ENCODE measurements at regions not wholly inside any gene's neighbourhood (a gene's known extent, or its start where the extent isn't known, plus 50 kb on each side); places are given as distances from the start of the nearest gene placed in this dataset.

DNA sequence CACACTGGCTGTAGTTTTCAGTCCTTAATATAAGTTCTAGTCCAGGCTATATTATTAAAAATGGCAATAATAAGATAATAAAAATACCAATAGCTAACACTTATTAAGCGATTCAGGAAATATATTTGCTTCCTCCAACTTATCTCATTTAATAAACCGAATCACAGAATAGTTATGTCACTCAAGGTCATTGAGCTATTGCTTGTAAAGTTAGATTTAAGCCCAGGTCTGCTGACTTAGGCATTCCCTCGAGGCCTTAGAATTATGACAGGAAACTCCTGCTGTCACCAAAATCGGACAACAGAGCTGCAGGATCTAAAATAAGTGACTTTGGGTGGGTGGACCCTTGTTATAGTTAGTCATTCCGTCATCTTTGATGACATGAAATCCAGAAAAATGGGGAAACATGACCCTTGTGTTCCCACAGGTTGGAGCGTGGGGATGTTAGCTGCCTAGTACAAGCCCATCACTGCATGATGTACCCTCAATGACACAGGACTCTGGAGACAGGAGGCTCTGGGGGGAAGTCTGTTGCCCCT lies 181.3 kb upstream of the PHYHIPL start:
- Histone ChIP-seq H3K27ac (ENCODE audit: low read depth, low read length) (no peak overlapping the region), H3K4me1 (ENCODE audit: control insufficient read depth, insufficient read depth, low read length) (no peaks in the 10 kb centered on the region), H3K36me3 (ENCODE audit: control insufficient read depth, insufficient read depth, low read length) (no peaks in the 10 kb centered on the region), H3K9ac (ENCODE audit: low read length) (no peak overlapping the region), H3K4me3 (ENCODE audit: low read length) (no peak overlapping the region), H3K27me3 (ENCODE audit: control insufficient read depth, insufficient read depth, low read length) (no peaks in the 10 kb centered on the region)

DNA sequence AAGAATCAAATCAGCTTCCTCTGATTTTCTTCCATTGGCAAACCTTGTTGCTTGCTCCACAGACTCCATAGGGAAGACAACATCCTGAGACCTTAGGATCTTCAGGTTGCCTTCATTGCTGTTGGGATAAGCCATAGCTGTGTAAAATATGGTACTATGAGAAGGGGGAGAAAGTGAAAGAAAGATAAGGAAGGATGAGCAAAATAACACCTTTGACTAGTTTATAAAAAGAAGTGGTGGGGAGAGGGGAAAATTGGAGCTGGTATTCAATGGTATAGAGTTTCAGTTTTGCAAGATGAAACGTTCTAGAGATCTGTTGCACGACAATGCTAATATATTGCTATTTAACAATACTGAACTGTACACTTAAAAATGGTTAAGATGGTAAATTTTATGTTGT lies 180.4 kb upstream of the PHYHIPL start:
- Histone ChIP-seq H3K27ac (ENCODE audit: low read depth, low read length) (no peak overlapping the region), H3K27me3 (ENCODE audit: control insufficient read depth, insufficient read depth, low read length) (no peaks in the 10 kb centered on the region), H3K4me3 (ENCODE audit: low read length) (no peak overlapping the region), H3K36me3 (ENCODE audit: control insufficient read depth, insufficient read depth, low read length) (no peaks in the 10 kb centered on the region), H3K9ac (ENCODE audit: low read length) (no peak overlapping the region), H3K4me1 (ENCODE audit: control insufficient read depth, insufficient read depth, low read length) (no peaks in the 10 kb centered on the region)

DNA sequence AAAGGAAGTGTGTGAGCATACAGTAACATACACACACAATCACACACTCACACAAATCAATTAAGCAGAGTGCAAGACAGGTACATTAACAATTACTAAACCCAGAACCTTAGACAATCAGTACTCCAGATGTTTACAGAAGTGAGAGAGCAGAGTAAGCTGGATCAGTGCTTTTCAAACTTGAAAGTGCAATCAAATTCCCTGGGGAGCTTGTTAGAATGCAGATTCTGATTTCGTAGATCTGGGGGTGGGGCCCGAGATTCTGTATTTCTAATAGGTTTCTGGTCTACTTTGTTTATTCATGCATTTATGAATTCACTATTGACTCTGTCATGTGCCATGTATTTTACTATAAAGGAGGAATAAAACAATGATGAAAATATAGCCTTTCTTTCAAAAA lies 179.6 kb upstream of the PHYHIPL start:
- Histone ChIP-seq H3K27me3 (ENCODE audit: control insufficient read depth, insufficient read depth, low read length) (no peaks in the 10 kb centered on the region), H3K9ac (ENCODE audit: low read length) (no peak overlapping the region), H3K36me3 (ENCODE audit: control insufficient read depth, insufficient read depth, low read length) (no peaks in the 10 kb centered on the region), H3K27ac (ENCODE audit: low read depth, low read length) (no peak overlapping the region), H3K4me3 (ENCODE audit: low read length) (no peak overlapping the region), H3K4me1 (ENCODE audit: control insufficient read depth, insufficient read depth, low read length) (no peaks in the 10 kb centered on the region)

DNA sequence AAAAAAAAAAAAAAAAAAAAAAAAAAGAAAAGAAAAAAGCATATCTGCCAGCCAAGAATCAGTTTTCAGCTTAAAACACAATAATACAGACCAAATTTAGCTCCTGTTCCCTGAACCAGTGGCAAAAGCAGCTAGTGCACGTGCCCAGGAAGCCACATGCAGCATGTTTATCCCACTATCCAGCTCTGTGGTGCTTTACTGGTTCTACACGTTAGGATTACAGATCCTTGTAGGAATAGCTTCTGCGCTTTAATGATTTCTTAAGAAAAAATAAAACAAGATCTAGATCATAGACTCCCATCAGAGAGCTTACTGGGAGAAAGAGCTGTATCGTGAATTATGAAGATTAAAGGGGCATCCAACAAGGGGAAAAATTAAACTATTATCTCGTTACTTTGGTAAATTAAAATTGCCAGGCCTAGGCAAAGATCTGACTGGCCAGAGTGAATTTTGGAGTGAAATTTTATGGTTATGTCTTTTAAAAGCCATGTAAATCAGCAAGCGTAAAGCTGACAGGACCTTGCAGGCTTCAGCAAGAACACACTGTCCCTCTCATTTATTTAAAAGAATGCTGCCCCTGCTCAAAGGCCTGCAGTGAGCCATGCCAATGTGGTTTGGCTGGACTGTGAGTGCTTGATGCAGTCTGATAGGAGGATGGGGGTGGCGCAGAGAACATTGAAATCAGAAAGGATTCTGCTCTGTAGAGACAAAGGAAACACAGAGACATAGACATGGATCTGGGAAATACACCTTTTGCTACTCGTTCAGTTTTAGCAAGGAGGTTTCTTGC lies 177.3 kb upstream of the PHYHIPL start:
- Histone ChIP-seq H3K4me3 (ENCODE audit: low read length) (no peak overlapping the region), H3K36me3 (ENCODE audit: control insufficient read depth, insufficient read depth, low read length) (no peaks in the 10 kb centered on the region), H3K4me1 (ENCODE audit: control insufficient read depth, insufficient read depth, low read length) (no peaks in the 10 kb centered on the region), H3K27me3 (ENCODE audit: control insufficient read depth, insufficient read depth, low read length) (no peaks in the 10 kb centered on the region), H3K27ac (ENCODE audit: low read depth, low read length) (no peak overlapping the region), H3K9ac (ENCODE audit: low read length) (no peak overlapping the region)

DNA sequence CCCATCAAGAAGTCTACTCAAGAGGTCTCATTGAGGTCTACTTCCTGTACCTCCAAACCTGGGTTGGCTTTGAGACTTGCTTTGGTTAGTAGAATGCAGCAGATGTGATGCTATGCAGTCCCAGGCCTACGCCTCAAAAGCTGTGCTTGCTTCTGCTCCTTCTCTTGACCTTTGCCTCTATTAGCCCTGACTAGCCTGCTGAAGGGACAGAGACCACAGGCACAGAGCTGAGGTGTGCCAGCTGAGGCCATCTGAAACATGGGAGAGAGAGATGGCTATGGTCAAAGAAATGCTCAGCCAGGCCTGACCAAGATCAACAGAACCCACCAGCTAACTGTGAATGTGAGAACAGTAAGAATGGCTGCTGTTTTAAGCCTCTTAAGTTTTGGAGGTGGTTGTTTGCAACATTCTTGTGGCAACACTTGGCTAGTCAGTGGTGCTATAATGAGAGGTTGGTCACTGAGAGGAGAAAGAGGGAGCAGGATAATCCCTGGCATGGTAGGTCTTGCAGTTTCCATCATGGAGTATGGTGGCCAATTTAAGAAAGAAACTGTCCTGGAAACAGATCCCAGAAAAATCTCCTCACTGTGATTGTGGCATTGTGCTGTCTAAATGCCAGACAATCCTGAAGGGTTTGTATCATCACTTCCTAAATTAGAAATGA lies 176.1 kb upstream of the PHYHIPL start:
- H3K4me1 ChIP-seq (ENCODE audit: control insufficient read depth, insufficient read depth, low read length): no peaks in the 10 kb centered on the region
- H3K4me3 ChIP-seq (ENCODE audit: low read length): no peak overlapping the region
- no peak overlapping the region for H3K27ac ChIP-seq (ENCODE audit: low read depth, low read length)
- H3K36me3 ChIP-seq (ENCODE audit: control insufficient read depth, insufficient read depth, low read length): no peaks in the 10 kb centered on the region
- H3K9ac ChIP-seq (ENCODE audit: low read length): no peak overlapping the region
- H3K27me3 ChIP-seq (ENCODE audit: control insufficient read depth, insufficient read depth, low read length): no peaks in the 10 kb centered on the region

DNA sequence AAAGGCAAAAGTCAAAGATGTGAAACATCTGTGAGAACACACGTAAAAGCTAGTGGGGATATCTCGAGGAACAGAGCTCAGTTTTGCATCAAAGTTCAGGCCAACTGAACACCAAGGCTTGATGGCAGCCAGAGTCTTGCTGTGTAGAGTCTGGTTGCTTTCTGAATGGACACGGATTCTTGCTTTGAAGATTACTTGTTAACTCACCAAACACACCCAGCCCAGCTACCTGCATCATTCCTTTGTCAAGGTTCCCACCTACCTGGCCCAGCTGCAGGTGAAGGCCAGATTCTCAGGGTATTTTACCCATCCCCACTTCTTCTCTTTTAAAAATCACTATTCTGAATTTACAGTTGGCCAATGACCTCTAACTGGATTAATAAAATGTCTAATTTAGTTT lies 174.4 kb upstream of the PHYHIPL start:
- Histone ChIP-seq H3K27me3 (ENCODE audit: control insufficient read depth, insufficient read depth, low read length) (no peaks in the 10 kb centered on the region), H3K9ac (ENCODE audit: low read length) (no peak overlapping the region), H3K4me3 (ENCODE audit: low read length) (no peak overlapping the region), H3K27ac (ENCODE audit: low read depth, low read length) (no peak overlapping the region), H3K4me1 (ENCODE audit: control insufficient read depth, insufficient read depth, low read length) (no peaks in the 10 kb centered on the region), H3K36me3 (ENCODE audit: control insufficient read depth, insufficient read depth, low read length) (no peaks in the 10 kb centered on the region)

DNA sequence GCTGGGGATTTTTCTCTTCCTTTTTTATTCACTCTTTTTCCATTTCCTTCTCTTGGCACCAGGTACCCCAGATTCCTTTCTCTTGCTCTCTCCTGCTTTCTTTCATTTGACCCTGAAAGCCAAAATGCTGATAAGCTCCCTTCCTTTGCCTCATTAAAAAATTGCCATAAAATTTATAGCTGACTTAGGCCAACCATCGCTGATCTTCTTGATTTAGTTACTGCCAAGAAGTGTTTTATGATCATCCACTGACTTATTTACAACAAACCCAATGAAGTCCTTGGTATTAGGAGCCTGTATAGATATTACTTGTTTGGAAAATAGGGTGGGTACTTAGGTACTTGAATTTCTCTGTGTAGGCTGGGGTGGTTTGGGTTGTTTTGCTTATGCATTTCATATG lies 173.2 kb upstream of the PHYHIPL start:
- H3K4me3 ChIP-seq (ENCODE audit: low read length): no peak overlapping the region
- no peak overlapping the region for H3K27ac ChIP-seq (ENCODE audit: low read depth, low read length)
- no peaks in the 10 kb centered on the region for H3K36me3 ChIP-seq (ENCODE audit: control insufficient read depth, insufficient read depth, low read length)
- no peaks in the 10 kb centered on the region for H3K27me3 ChIP-seq (ENCODE audit: control insufficient read depth, insufficient read depth, low read length)
- no peaks in the 10 kb centered on the region for H3K4me1 ChIP-seq (ENCODE audit: control insufficient read depth, insufficient read depth, low read length)
- H3K9ac ChIP-seq (ENCODE audit: low read length): no peak overlapping the region

DNA sequence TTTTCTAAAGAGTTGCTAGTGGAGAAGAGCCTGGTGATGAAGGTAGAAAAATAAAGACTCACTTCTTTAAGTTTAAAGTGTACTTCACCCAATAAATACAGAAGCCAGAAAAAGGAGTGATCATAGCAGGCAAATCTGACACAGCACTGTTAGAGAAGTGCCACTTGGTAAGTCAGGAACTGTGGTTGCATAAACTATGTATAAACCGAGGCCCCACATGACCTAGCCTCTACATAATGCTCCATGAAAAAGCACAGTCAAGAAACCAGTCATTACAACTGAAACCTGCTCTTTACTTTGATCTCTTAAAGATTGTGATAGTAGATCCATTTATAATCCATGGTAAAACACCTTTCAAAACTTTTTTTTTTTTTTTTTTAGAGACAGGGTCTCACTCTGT lies 172.1 kb upstream of the PHYHIPL start:
- no peaks in the 10 kb centered on the region for H3K27me3 ChIP-seq (ENCODE audit: control insufficient read depth, insufficient read depth, low read length)
- no peaks in the 10 kb centered on the region for H3K36me3 ChIP-seq (ENCODE audit: control insufficient read depth, insufficient read depth, low read length)
- no peak overlapping the region for H3K4me3 ChIP-seq (ENCODE audit: low read length)
- H3K27ac ChIP-seq (ENCODE audit: low read depth, low read length): no peak overlapping the region
- no peaks in the 10 kb centered on the region for H3K4me1 ChIP-seq (ENCODE audit: control insufficient read depth, insufficient read depth, low read length)
- H3K9ac ChIP-seq (ENCODE audit: low read length): no peak overlapping the region

DNA sequence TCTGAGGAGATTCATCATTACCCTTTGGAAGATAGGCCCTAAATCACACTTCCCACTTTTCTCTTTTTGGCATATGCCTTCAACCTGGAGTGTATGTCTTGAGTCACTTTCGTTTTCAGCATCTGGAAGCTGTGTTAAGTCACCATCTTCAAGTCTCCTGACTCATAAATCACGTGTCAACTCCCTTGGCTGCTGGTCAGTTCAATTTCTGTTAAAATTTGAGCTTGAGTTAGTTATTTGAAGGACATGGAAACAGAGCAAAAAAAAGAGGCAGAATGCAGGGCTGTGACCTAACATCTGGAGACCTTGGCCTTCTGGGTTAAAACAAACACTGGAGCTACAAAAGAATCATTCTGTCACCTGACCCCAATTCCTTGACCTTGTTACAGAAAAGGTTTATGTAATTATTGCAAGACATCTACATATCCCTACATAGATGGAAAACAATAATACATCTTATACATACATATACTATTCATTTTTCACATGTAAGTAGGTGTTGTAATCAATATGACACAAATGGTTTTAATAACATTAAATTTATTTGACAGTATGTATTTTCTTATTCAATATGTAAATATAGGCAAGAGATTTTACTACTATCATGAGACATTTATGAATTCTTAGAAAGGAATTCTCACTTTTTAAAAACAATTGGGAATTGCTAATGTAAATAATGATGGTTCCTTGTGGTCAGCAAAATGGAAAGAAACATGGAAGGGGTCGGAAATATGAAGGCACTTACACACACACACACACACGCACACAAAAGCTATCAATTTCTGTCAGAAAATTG lies 169.7 kb upstream of the PHYHIPL start:
- Histone ChIP-seq H3K4me1 (ENCODE audit: control insufficient read depth, insufficient read depth, low read length) (no peaks in the 10 kb centered on the region), H3K27ac (ENCODE audit: low read depth, low read length) (no peak overlapping the region), H3K4me3 (ENCODE audit: low read length) (no peak overlapping the region), H3K27me3 (ENCODE audit: control insufficient read depth, insufficient read depth, low read length) (no peaks in the 10 kb centered on the region), H3K9ac (ENCODE audit: low read length) (no peak overlapping the region), H3K36me3 (ENCODE audit: control insufficient read depth, insufficient read depth, low read length) (no peaks in the 10 kb centered on the region)

DNA sequence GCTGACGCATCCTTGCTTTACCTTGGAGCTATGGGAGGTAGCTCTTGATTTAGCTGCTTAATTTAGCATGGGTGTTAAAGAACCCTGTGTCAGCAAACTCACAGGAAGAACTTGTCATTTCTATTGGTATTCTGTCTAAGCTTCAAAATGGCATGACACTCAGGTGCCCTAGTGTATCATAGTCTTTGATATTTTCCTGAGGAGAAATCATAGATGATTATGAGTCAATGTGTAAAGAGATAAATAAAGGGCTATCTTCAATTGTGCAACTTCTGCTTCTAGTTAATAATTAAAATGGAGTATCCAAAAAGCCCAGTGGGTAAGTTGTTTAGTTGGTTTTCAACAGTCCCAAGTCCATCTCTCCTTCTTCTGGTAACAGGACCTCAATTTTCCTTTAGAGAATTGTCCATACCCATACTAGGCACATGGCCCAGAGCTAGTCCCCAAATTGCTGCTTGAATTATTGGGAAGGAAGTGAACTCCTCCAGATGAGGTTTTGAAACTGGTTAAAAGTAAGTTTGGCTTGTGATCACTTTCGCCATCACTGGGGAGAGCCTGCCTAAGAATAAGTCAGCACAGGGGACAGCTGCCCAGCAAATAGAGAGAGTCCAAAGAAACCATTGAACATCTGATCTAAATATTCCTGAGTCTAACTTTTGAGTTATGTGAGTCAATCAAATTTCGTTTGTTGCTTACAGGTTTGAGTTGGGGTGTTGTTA lies 169.0 kb upstream of the PHYHIPL start:
- no peak overlapping the region for H3K4me3 ChIP-seq (ENCODE audit: low read length)
- no peaks in the 10 kb centered on the region for H3K27me3 ChIP-seq (ENCODE audit: control insufficient read depth, insufficient read depth, low read length)
- no peaks in the 10 kb centered on the region for H3K4me1 ChIP-seq (ENCODE audit: control insufficient read depth, insufficient read depth, low read length)
- no peaks in the 10 kb centered on the region for H3K36me3 ChIP-seq (ENCODE audit: control insufficient read depth, insufficient read depth, low read length)
- no peak overlapping the region for H3K9ac ChIP-seq (ENCODE audit: low read length)
- no peak overlapping the region for H3K27ac ChIP-seq (ENCODE audit: low read depth, low read length)

DNA sequence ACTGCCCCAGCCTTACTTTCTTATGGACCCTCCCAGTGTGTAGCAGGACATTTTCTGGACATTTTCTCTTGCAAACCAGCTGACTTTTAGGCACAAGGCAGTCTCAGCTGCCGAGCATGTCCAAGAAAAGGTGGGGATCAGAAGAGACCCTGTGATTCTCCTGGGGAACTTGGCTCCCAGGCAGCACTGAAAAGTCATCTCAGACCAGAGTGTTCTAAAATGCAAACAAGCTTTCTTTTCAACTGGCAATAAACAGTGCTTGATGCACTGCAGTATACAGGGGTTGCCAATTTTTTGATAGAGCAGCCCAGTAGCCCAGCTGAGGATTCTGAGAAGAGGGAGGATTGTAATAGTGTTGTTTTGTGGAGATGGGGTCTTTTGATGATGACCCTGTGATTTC lies 168.0 kb upstream of the PHYHIPL start:
- no peaks in the 10 kb centered on the region for H3K27me3 ChIP-seq (ENCODE audit: control insufficient read depth, insufficient read depth, low read length)
- no peak overlapping the region for H3K4me3 ChIP-seq (ENCODE audit: low read length)
- H3K36me3 ChIP-seq (ENCODE audit: control insufficient read depth, insufficient read depth, low read length): no peaks in the 10 kb centered on the region
- no peak overlapping the region for H3K27ac ChIP-seq (ENCODE audit: low read depth, low read length)
- no peak overlapping the region for H3K9ac ChIP-seq (ENCODE audit: low read length)
- H3K4me1 ChIP-seq (ENCODE audit: control insufficient read depth, insufficient read depth, low read length): no peaks in the 10 kb centered on the region

Measured in rectal smooth muscle tissue (tissue), 1 donor.